ENCODE measurements at regions not wholly inside any gene's neighbourhood (a gene's known extent, or its start where the extent isn't known, plus 50 kb on each side); places are given as distances from the start of the nearest gene placed in this dataset.

DNA sequence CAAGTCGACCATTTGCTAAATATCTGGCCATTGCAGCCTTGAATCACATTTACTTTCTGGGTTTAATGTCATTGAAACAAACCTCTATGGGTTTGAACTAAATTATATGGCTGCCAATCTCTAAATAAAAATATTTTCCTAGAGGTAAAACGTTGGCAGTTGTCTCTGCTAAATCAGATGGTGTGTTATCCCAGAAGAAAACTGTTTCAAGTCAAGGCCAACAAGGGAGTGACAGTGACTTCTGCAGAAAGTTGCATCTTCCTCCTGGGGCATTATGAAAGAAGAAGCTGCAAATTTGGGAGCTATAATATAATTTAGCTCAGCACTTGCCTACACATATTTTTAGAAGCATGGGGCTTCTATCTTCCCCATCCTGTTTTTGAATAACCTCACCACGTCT is 116.2 kb downstream of the TTC8 start:
- no peak for TF ChIP-seq POLR2A (IDR thresholded peaks at IDR 0.05; ENCODE audit: low read length)
- no peak for TF ChIP-seq GATA1 (IDR thresholded peaks at IDR 0.05; ENCODE audit: low read depth, low read length)

Data from erythroblast (primary cell).